HepG2 (cell line): ENCODE measurements at regions not wholly inside any gene's neighbourhood (a gene's known extent, or its start where the extent isn't known, plus 50 kb on each side); places are given as distances from the start of the nearest gene placed in this dataset.

ENCODE experiments used
- ATAC-seq: fragments of 200-7000 bp; cut with Tn5 transposase; 3 replicates; pipeline ENCODE4 v1.9.1; 2020; ENCODE audit warnings: mild to moderate bottlenecking, moderate library complexity
- BruUV-seq: library from RNA; stranded (reverse); fragments of 400-500 nt; replicated peaks from 2 replicates; lab custom pipeline; 2021; lab: Mats Ljungman, UMichigan
- CTCF ChIA-PET: fragments of 300-600 bp; formaldehyde crosslinking; extraction: SDS; loops from one replicate; lab custom pipeline; 2021; ENCODE audit warnings: low total read pairs, inconsistent platforms, low intra/inter-chr PET ratio; lab: Yijun Ruan, JAX
- POLR2A ChIA-PET: fragments of 350-600 bp; sonication (Branson Sonifier 250); formaldehyde crosslinking; loops from one replicate; lab custom pipeline; 2020; ENCODE audit warnings: antibody characterized with exemption, inconsistent platforms; lab: Yijun Ruan, JAX
- DNase-seq: peaks from one replicate; pipeline ENCODE4 v3.0.0-alpha.2; 2015; ENCODE audit warnings: low spot score
- FAIRE-seq: peaks from 3 replicates; lab custom pipeline; 2011; peaks lifted over from hg19 to GRCh38; lab: Jason Lieb, UNC
- H2AFZ ChIP-seq: one replicate; pipeline ENCODE4 v1.6.1; 2011; ENCODE audit warnings: low read length, inconsistent platforms
- H3K27ac ChIP-seq: fragments of 300-600 bp; 3 replicates; pipeline ENCODE4 v1.8.0; 2011; ENCODE audit warnings: mixed run types, mild to moderate bottlenecking, mixed read lengths, low read length, inconsistent platforms; ENCODE audit not compliant: insufficient read depth; ENCODE audit errors: extremely low read length
- H3K27me3 ChIP-seq, 2 experiments: fragments of 200-600 bp in 1 of 2; 2 replicates in 1 of 2; 3 replicates in 1 of 2; pipeline versions ENCODE4 v1.6.0 to v1.8.0; 2011; ENCODE audit warnings: low read length in 2 of 2, mild to moderate bottlenecking in 2 of 2, moderate library complexity in 2 of 2, inconsistent platforms in 1 of 2; ENCODE audit not compliant: insufficient read depth in 2 of 2, control insufficient read depth in 1 of 2
- H3K36me3 ChIP-seq, 2 experiments: fragments of 200-600 bp in 1 of 2; replicated peaks in 1 of 2; 2 replicates in 1 of 2; 3 replicates in 1 of 2; pipeline versions ENCODE4 v1.5.1 to v1.8.0; 2011; ENCODE audit warnings: low read length in 2 of 2, inconsistent platforms in 1 of 2; ENCODE audit not compliant: insufficient read depth in 2 of 2, control insufficient read depth in 1 of 2
- H3K4me1 ChIP-seq: 2 replicates; pipeline ENCODE4 v1.5.1; 2012; ENCODE audit warnings: low read length, inconsistent platforms; ENCODE audit not compliant: insufficient read depth
- H3K4me2 ChIP-seq: 2 replicates; pipeline ENCODE4 v1.6.0; 2011; ENCODE audit warnings: low read depth, low read length, inconsistent platforms
- H3K4me3 ChIP-seq, 3 experiments: fragments of 200-600 bp in 1 of 3; sonication (generic), shearing (Covaris generic) in 1 of 3; replicated peaks in 1 of 3; 2 replicates each; pipeline ENCODE4 v1.5.1; 2011 to 2016; ENCODE audit warnings: low read length in 3 of 3, inconsistent platforms in 2 of 3, low read depth in 2 of 3, mild to moderate bottlenecking in 2 of 3, control low read depth in 1 of 3, mixed read lengths in 1 of 3; ENCODE audit not compliant: insufficient read depth in 1 of 3
- H3K79me2 ChIP-seq: one replicate; pipeline ENCODE4 v1.6.1; 2011; ENCODE audit warnings: low read length, inconsistent platforms; ENCODE audit not compliant: insufficient read depth
- H3K9ac ChIP-seq: 2 replicates; pipeline ENCODE4 v1.6.0; 2011; ENCODE audit warnings: mild to moderate bottlenecking, low read depth, low read length, inconsistent platforms; ENCODE audit not compliant: insufficient read depth
- H3K9me3 ChIP-seq: 2 replicates; pipeline ENCODE4 v1.5.1; 2012; ENCODE audit warnings: mild to moderate bottlenecking, low read length
- H4K20me1 ChIP-seq: 2 replicates; pipeline ENCODE4 v1.6.0; 2011; ENCODE audit warnings: inconsistent platforms, mild to moderate bottlenecking, low read length, moderate library complexity; ENCODE audit not compliant: insufficient read depth
- SAP130 ChIP-seq: IDR thresholded peaks from 2 replicates; pipeline ENCODE4 v1.6.1; 2016; ENCODE audit warnings: low read depth
- SATB2 ChIP-seq: sonication (generic); formaldehyde crosslinking; IDR thresholded peaks from 2 replicates; pipeline ENCODE4 v1.5.0; 2020; ENCODE audit warnings: missing genetic modification reagents
- SMAD9 ChIP-seq: sonication (generic); formaldehyde crosslinking; IDR thresholded peaks from 2 replicates; pipeline ENCODE4 v1.5.1; 2020; ENCODE audit warnings: mild to moderate bottlenecking, missing genetic modification reagents
- SMARCE1 ChIP-seq: fragments of 450-650 bp; IDR thresholded peaks from 2 replicates; pipeline ENCODE4 v1.6.1; 2017; ENCODE audit warnings: borderline replicate concordance
- SMC3 ChIP-seq: IDR thresholded peaks from 2 replicates; pipeline ENCODE4 v1.6.1; 2011; ENCODE audit warnings: low read length, improper control_type of control experiment
- SSRP1 ChIP-seq: IDR thresholded peaks from 2 replicates; pipeline ENCODE4 v1.6.1; 2016; ENCODE audit warnings: control low read depth
- STAG1 ChIP-seq: sonication (generic); formaldehyde crosslinking; IDR thresholded peaks from 2 replicates; pipeline ENCODE4 v1.4.0; 2020; ENCODE audit warnings: missing genetic modification reagents
- TARDBP ChIP-seq: sonication (generic); formaldehyde crosslinking; IDR thresholded peaks from 2 replicates; pipeline ENCODE4 v1.8.0; 2022; ENCODE audit warnings: mild to moderate bottlenecking, missing genetic modification reagents
- ZNF841 ChIP-seq: sonication (generic); formaldehyde crosslinking; IDR thresholded peaks from 2 replicates; pipeline ENCODE4 v1.8.1; 2023; ENCODE audit warnings: missing genetic modification reagents, borderline replicate concordance
- ZNF883 ChIP-seq: sonication (generic); formaldehyde crosslinking; IDR thresholded peaks from 2 replicates; pipeline ENCODE4 v1.5.1; 2020; ENCODE audit warnings: mild to moderate bottlenecking, missing genetic modification reagents; ENCODE audit errors: not compliant biosample characterization
- WGBS: methylation state at CpG from one replicate; pipeline ENCODE4 v1.1.6; 2017; ENCODE audit warnings: low lambda C conversion rate; 5-methylcytosine and 5-hydroxymethylcytosine counted together
- in situ Hi-C: cut with HindIII; loops from 2 replicates; pipeline ENCODE4 v1.10.0; 2017; ENCODE audit warnings: low pct_unique_long_range_greater_than_20kb; ENCODE audit not compliant: extremely low pct_ligation_motif_present
- intact Hi-C: fragments of 100-400 bp; cut with micrococcal nuclease; formaldehyde crosslinking; loops from one replicate; pipeline ENCODE4 v1.10.0; 2022; ENCODE audit not compliant: unreplicated experiment
- TF ChIP-seq, protein P1 (sequence below): sonication (generic); formaldehyde crosslinking; IDR thresholded peaks from 2 replicates; pipeline ENCODE4 v1.5.0; 2020; ENCODE audit warnings: mild to moderate bottlenecking, missing genetic modification reagents, moderate library complexity
- TF ChIP-seq, protein P2 (sequence below): sonication (generic); formaldehyde crosslinking; IDR thresholded peaks from 2 replicates; pipeline ENCODE4 v1.4.0; 2020; ENCODE audit warnings: missing genetic modification reagents
- TF ChIP-seq, protein P3 (sequence below): sonication (generic); formaldehyde crosslinking; IDR thresholded peaks from 2 replicates; pipeline ENCODE4 v1.8.1; 2023; ENCODE audit warnings: mild to moderate bottlenecking, missing genetic modification reagents, borderline replicate concordance
- TF ChIP-seq, protein P4 (sequence below): sonication (generic); formaldehyde crosslinking; IDR thresholded peaks from 2 replicates; pipeline ENCODE4 v1.4.0; 2020; ENCODE audit warnings: missing genetic modification reagents, borderline replicate concordance

DNA sequence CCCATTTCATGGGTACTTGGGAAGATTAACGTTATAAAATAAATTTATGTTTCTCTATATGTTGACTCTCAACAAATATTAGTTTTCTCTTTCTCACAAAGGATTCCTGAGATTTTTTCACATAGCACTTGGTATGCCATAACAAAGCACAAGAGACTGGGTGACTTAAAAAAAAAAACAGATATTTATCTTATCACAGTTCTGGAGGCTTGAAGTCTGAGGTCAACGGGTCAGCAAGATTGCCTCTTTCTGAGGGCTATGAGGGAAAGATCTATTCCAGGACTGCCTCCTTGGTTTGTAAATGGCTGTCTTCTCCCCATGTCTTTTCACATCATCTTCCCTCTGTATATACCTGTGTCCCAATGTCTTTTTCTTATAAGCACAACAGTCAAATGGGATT, 153.5 kb upstream of the DIO2 start:
- TF ChIP-seq SMARCE1, result no peak
- no peak for TF ChIP-seq ZNF883 (CRISPR knock-in tag)
- DNase-seq (no peak), FAIRE-seq (no peak), ATAC-seq (no peak)
- no peaks in the 10 kb centered on the region for H3K79me2 ChIP-seq
- no peaks in the 10 kb centered on the region for H4K20me1 ChIP-seq
- ChIA-PET POLR2A (no interaction called here), CTCF (no interaction called here)
- H3K27ac ChIP-seq, result no peak overlapping the region
- no peak overlapping the region for H3K4me3 ChIP-seq
- H3K9ac ChIP-seq, result no peak overlapping the region
- no peaks in the 10 kb centered on the region for H3K36me3 ChIP-seq
- no peak overlapping the region for H2AFZ ChIP-seq
- H3K27me3 ChIP-seq, result no peaks in the 10 kb centered on the region
- no TSS peak for BruUV-seq
- H3K4me2 ChIP-seq, result no peak overlapping the region
- WGBS, result 0% methylated on average over 2 of the region's 2 CpGs
- in situ Hi-C loops, result no loop called here
- no peaks in the 10 kb centered on the region for H3K9me3 ChIP-seq
- intact Hi-C loops, result loop anchor here (5.0 kb wide), 1 partner anchor 308 kb away; no protein-coding TSS in a partner anchor
- no peaks in the 10 kb centered on the region for H3K4me1 ChIP-seq

DNA sequence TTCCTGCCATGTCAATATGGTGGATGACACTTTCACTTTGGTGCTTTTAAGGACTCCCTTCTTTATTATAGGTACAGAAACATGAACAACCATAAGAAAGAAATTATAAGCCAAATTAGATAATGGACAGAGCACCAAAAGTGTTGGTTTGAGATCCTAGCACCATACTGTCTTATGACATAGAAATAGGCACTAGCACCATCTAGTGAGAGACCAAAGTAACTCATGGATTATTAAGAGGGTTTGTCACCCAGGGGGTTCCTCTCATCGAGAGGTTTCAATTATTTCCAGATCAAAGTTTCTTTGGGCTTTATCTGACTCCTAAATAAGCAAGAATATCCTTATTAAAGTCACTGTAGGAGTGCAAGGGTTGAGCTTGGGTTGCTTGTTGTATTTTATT, 153.0 kb upstream of the DIO2 start:
- no peak overlapping the region for H2AFZ ChIP-seq
- H4K20me1 ChIP-seq, result no peaks in the 10 kb centered on the region
- FAIRE-seq, result no peak
- intact Hi-C loops, result loop anchor here (5.0 kb wide), 1 partner anchor 307 kb away; no protein-coding TSS in a partner anchor
- TF ChIP-seq SSRP1 (no peak), SAP130 (CRISPR knock-in tag) (no peak), SMAD9 (no peak), SMC3 (0 out of 2 replicates have a peak, but pooled peaks have one; percentile 11), STAG1 (CRISPR knock-in tag) (peak; percentile 41; the same call in 1 of the 2 replicates), ZNF841 (no peak), TARDBP (CRISPR knock-in tag) (no peak), SATB2 (CRISPR knock-in tag) (no peak)
- TF ChIP-seq, protein P1, sequence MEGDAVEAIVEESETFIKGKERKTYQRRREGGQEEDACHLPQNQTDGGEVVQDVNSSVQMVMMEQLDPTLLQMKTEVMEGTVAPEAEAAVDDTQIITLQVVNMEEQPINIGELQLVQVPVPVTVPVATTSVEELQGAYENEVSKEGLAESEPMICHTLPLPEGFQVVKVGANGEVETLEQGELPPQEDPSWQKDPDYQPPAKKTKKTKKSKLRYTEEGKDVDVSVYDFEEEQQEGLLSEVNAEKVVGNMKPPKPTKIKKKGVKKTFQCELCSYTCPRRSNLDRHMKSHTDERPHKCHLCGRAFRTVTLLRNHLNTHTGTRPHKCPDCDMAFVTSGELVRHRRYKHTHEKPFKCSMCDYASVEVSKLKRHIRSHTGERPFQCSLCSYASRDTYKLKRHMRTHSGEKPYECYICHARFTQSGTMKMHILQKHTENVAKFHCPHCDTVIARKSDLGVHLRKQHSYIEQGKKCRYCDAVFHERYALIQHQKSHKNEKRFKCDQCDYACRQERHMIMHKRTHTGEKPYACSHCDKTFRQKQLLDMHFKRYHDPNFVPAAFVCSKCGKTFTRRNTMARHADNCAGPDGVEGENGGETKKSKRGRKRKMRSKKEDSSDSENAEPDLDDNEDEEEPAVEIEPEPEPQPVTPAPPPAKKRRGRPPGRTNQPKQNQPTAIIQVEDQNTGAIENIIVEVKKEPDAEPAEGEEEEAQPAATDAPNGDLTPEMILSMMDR (CRISPR knock-in tag), result peak; percentile 28; the same call in 1 of the 2 replicates
- TF ChIP-seq, protein P2, sequence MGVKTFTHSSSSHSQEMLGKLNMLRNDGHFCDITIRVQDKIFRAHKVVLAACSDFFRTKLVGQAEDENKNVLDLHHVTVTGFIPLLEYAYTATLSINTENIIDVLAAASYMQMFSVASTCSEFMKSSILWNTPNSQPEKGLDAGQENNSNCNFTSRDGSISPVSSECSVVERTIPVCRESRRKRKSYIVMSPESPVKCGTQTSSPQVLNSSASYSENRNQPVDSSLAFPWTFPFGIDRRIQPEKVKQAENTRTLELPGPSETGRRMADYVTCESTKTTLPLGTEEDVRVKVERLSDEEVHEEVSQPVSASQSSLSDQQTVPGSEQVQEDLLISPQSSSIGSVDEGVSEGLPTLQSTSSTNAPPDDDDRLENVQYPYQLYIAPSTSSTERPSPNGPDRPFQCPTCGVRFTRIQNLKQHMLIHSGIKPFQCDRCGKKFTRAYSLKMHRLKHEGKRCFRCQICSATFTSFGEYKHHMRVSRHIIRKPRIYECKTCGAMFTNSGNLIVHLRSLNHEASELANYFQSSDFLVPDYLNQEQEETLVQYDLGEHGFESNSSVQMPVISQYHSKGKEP (CRISPR knock-in tag), result no peak
- TF ChIP-seq, protein P3, sequence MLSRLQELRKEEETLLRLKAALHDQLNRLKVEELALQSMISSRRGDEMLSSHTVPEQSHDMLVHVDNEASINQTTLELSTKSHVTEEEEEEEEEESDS (CRISPR knock-in tag), result no peak
- TF ChIP-seq, protein P4, sequence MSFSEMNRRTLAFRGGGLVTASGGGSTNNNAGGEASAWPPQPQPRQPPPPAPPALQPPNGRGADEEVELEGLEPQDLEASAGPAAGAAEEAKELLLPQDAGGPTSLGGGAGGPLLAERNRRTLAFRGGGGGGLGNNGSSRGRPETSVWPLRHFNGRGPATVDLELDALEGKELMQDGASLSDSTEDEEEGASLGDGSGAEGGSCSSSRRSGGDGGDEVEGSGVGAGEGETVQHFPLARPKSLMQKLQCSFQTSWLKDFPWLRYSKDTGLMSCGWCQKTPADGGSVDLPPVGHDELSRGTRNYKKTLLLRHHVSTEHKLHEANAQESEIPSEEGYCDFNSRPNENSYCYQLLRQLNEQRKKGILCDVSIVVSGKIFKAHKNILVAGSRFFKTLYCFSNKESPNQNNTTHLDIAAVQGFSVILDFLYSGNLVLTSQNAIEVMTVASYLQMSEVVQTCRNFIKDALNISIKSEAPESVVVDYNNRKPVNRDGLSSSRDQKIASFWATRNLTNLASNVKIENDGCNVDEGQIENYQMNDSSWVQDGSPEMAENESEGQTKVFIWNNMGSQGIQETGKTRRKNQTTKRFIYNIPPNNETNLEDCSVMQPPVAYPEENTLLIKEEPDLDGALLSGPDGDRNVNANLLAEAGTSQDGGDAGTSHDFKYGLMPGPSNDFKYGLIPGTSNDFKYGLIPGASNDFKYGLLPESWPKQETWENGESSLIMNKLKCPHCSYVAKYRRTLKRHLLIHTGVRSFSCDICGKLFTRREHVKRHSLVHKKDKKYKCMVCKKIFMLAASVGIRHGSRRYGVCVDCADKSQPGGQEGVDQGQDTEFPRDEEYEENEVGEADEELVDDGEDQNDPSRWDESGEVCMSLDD (CRISPR knock-in tag), result no peak
- BruUV-seq, result no TSS peak
- POLR2A ChIA-PET, result no interaction called here
- H3K9me3 ChIP-seq, result no peaks in the 10 kb centered on the region
- H3K27ac ChIP-seq, result no peak overlapping the region
- peak; percentile 70; the same call in 2 of the 3 replicates for ATAC-seq
- no peak overlapping the region for H3K4me2 ChIP-seq
- 0% methylated on average over 1 of the region's 1 CpG for WGBS
- H3K36me3 ChIP-seq, result no peaks in the 10 kb centered on the region
- no peaks in the 10 kb centered on the region for H3K4me1 ChIP-seq
- H3K79me2 ChIP-seq, result no peaks in the 10 kb centered on the region
- H3K4me3 ChIP-seq, result no peak overlapping the region
- no peak overlapping the region for H3K9ac ChIP-seq
- in situ Hi-C loops, result no loop called here
- CTCF ChIA-PET, result no interaction called here
- no peaks in the 10 kb centered on the region for H3K27me3 ChIP-seq
- peak; percentile 3 for DNase-seq
